OCI-LY3 (cell line): ENCODE measurements at regions not wholly inside any gene's neighbourhood (a gene's known extent, or its start where the extent isn't known, plus 50 kb on each side); places are given as distances from the start of the nearest gene placed in this dataset.

Source experiments
- EZH2phosphoT487 ChIP-seq: fragments of 200-600 bp; shearing (Covaris generic); IDR thresholded peaks from 2 replicates; pipeline ENCODE4 v1.6.1; 2018; ENCODE audit warnings: antibody characterized with exemption, mixed run types, low read depth
- TF ChIP-seq, protein P1 (sequence below): fragments of 200-600, 300-600 bp; sonication (generic); IDR thresholded peaks from 2 replicates; pipeline ENCODE4 v1.5.1; 2014; ENCODE audit warnings: antibody characterized with exemption, low read length, low read depth

DNA sequence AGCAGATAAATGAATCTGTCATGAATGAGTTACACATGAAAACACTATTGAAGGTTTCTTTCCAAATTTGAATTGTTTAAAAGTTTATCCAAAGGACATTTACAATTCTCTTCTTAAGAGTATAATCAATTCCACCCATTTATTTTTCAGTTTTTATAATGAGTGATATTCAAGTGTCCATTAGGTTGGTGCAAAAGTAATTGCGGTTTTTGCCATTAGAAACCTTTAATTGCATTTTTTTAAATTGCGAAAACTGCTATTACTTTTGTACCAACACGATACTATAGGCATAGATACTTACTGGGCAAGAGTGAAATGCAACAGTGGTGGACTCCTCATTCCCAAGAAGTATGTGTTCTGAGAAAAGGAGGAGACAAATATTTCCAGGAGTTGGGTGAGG, 422.7 kb upstream of the MON1B start:
- TF ChIP-seq, protein P1, sequence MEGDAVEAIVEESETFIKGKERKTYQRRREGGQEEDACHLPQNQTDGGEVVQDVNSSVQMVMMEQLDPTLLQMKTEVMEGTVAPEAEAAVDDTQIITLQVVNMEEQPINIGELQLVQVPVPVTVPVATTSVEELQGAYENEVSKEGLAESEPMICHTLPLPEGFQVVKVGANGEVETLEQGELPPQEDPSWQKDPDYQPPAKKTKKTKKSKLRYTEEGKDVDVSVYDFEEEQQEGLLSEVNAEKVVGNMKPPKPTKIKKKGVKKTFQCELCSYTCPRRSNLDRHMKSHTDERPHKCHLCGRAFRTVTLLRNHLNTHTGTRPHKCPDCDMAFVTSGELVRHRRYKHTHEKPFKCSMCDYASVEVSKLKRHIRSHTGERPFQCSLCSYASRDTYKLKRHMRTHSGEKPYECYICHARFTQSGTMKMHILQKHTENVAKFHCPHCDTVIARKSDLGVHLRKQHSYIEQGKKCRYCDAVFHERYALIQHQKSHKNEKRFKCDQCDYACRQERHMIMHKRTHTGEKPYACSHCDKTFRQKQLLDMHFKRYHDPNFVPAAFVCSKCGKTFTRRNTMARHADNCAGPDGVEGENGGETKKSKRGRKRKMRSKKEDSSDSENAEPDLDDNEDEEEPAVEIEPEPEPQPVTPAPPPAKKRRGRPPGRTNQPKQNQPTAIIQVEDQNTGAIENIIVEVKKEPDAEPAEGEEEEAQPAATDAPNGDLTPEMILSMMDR, result no peak
- TF ChIP-seq EZH2phosphoT487, result no peak
